Esophagus squamous epithelium (tissue), 4 donors: ENCODE measurements at regions not wholly inside any gene's neighbourhood (a gene's known extent, or its start where the extent isn't known, plus 50 kb on each side); places are given as distances from the start of the nearest gene placed in this dataset.

Source experiments
- POLR2A ChIP-seq, 4 donors: fragments of 450-650 bp; IDR thresholded peaks; one replicate each; pipeline ENCODE4 v1.6.1; 2017; ENCODE audit warnings: antibody characterized with exemption in 4 of 4, mild to moderate bottlenecking in 4 of 4, moderate library complexity in 3 of 4
- TF ChIP-seq, protein P1 (sequence below), 6 experiments: fragments of 450-650 bp in 4 of 6; fragments of 200-600 bp in 2 of 6; sonication (generic) in 2 of 6; IDR thresholded peaks; one replicate each; pipeline ENCODE4 v1.5.1; 2016 to 2019; ENCODE audit warnings: antibody characterized with exemption in 6 of 6, mild to moderate bottlenecking in 4 of 6, moderate library complexity in 4 of 6

- TF ChIP-seq POLR2A (IDR thresholded peaks at IDR 0.05), result no peak
- TF ChIP-seq, protein P1, sequence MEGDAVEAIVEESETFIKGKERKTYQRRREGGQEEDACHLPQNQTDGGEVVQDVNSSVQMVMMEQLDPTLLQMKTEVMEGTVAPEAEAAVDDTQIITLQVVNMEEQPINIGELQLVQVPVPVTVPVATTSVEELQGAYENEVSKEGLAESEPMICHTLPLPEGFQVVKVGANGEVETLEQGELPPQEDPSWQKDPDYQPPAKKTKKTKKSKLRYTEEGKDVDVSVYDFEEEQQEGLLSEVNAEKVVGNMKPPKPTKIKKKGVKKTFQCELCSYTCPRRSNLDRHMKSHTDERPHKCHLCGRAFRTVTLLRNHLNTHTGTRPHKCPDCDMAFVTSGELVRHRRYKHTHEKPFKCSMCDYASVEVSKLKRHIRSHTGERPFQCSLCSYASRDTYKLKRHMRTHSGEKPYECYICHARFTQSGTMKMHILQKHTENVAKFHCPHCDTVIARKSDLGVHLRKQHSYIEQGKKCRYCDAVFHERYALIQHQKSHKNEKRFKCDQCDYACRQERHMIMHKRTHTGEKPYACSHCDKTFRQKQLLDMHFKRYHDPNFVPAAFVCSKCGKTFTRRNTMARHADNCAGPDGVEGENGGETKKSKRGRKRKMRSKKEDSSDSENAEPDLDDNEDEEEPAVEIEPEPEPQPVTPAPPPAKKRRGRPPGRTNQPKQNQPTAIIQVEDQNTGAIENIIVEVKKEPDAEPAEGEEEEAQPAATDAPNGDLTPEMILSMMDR (IDR thresholded peaks at IDR 0.05), result no peak
These were observed 260.0 kb upstream of the HS6ST1 start for GRCh38 chr2:128578406-128579390.
